HCT116 (cell line): ENCODE measurements at regions not wholly inside any gene's neighbourhood (a gene's known extent, or its start where the extent isn't known, plus 50 kb on each side); places are given as distances from the start of the nearest gene placed in this dataset.

ENCODE experiments used
- ATAC-seq: fragments of 200-7000 bp; cut with Tn5 transposase; 2 replicates; pipeline ENCODE4 v1.9.1; 2020; ENCODE audit warnings: mild to moderate bottlenecking, moderate library complexity
- BruUV-seq: library from RNA; stranded (reverse); fragments of 400-500 nt; replicated peaks from 2 replicates; lab custom pipeline; 2021; lab: Mats Ljungman, UMichigan
- CTCF ChIA-PET: fragments of 300-600 bp; sonication (Branson Sonifier 250); formaldehyde crosslinking; loops from one replicate; lab custom pipeline; 2021; ENCODE audit warnings: antibody characterized with exemption; lab: Charles Lee
- POLR2A ChIA-PET: fragments of 300-600, 350-600 bp; sonication (Branson Sonifier 250); formaldehyde crosslinking; loops from one replicate; lab custom pipeline; 2021; ENCODE audit warnings: antibody characterized with exemption; lab: Charles Lee
- RAD21 ChIA-PET, 2 experiments: fragments of 300-600 bp; sonication (Branson Sonifier 250); formaldehyde crosslinking; loops; one replicate each; lab custom pipeline; 2023; ENCODE audit warnings: low total read pairs in 2 of 2; ENCODE audit not compliant: uncharacterized antibody in 2 of 2, unreplicated experiment in 2 of 2, low non-redundant PET in 1 of 2; lab: Charles Lee
- DNase-seq: peaks from one replicate; pipeline ENCODE4 v3.0.0-alpha.2; 2010; ENCODE audit warnings: low read depth, low spot score
- H2AFZ ChIP-seq: fragments of 200-600 bp; shearing (Covaris generic), sonication (generic); 2 replicates; pipeline ENCODE4 v1.6.1; 2017; ENCODE audit warnings: low read depth, mixed run types, mixed read lengths, antibody characterized with exemption, low read length; ENCODE audit not compliant: poor library complexity, severe bottlenecking
- H3K27ac ChIP-seq: 2 replicates; pipeline ENCODE4 v1.5.1; 2012; ENCODE audit warnings: low read depth, low read length
- H3K27me3 ChIP-seq: fragments of 200-600 bp; sonication (generic); 2 replicates; pipeline ENCODE4 v1.6.1; 2016; ENCODE audit warnings: mixed run types, low read length, mixed read lengths; ENCODE audit not compliant: insufficient read depth
- H3K36me3 ChIP-seq, 2 experiments: fragments of 200-500 bp in 1 of 2; fragments of 200-600 bp in 1 of 2; sonication (Bioruptor generic) in 1 of 2; sonication (generic) in 1 of 2; 2 replicates each; pipeline versions ENCODE4 v1.5.1 to v1.6.1; 2014 to 2016; ENCODE audit warnings: low read length in 2 of 2, inconsistent platforms in 1 of 2, mixed read lengths in 1 of 2, mixed run types in 1 of 2; ENCODE audit not compliant: insufficient read depth in 2 of 2, control insufficient read depth in 1 of 2
- H3K4me1 ChIP-seq, 2 experiments: fragments of 200-600 bp in 1 of 2; sonication (generic) in 1 of 2; 2 replicates each; pipeline versions ENCODE4 v1.5.1 to v1.6.1; 2012 to 2017; ENCODE audit warnings: low read length in 2 of 2, inconsistent platforms in 1 of 2, mild to moderate bottlenecking in 1 of 2, mixed read lengths in 1 of 2, mixed run types in 1 of 2, moderate library complexity in 1 of 2; ENCODE audit not compliant: insufficient read depth in 2 of 2, control insufficient read depth in 1 of 2
- H3K4me2 ChIP-seq: fragments of 200-600 bp; sonication (generic); 2 replicates; pipeline ENCODE4 v1.6.1; 2017; ENCODE audit warnings: mixed run types, low read length, mixed read lengths
- H3K4me3 ChIP-seq, 2 experiments: fragments of 200-600 bp in 1 of 2; sonication (generic) in 1 of 2; replicated peaks in 1 of 2; 2 replicates each; pipeline ENCODE4 v1.5.1; 2011 to 2016; ENCODE audit warnings: low read length in 2 of 2, control low read depth in 1 of 2, low read depth in 1 of 2, mild to moderate bottlenecking in 1 of 2, mixed read lengths in 1 of 2, mixed run types in 1 of 2
- H3K79me2 ChIP-seq: fragments of 200-600 bp; sonication (generic); 2 replicates; pipeline ENCODE4 v1.6.1; 2017; ENCODE audit warnings: mild to moderate bottlenecking, mixed run types, low read length, moderate library complexity, mixed read lengths; ENCODE audit not compliant: insufficient read depth
- H3K9ac ChIP-seq: fragments of 200-600 bp; sonication (generic); 2 replicates; pipeline ENCODE4 v1.6.1; 2016; ENCODE audit warnings: low read length, mixed read lengths
- H3K9me2 ChIP-seq: fragments of 200-600 bp; sonication (generic), shearing (Covaris generic); 2 replicates; pipeline ENCODE4 v1.6.1; 2017; ENCODE audit warnings: mixed run types, mild to moderate bottlenecking, moderate library complexity; ENCODE audit not compliant: insufficient read depth
- H3K9me3 ChIP-seq, 2 experiments: fragments of 200-500 bp in 1 of 2; fragments of 200-600 bp in 1 of 2; sonication (Bioruptor generic) in 1 of 2; sonication (generic) in 1 of 2; 2 replicates each; pipeline ENCODE4 v1.6.1; 2014 to 2017; ENCODE audit warnings: low read length in 2 of 2, mixed read lengths in 2 of 2, inconsistent platforms in 1 of 2, low read depth in 1 of 2, mild to moderate bottlenecking in 1 of 2, mixed run types in 1 of 2, moderate library complexity in 1 of 2; ENCODE audit not compliant: control insufficient read depth in 1 of 2, insufficient read depth in 1 of 2
- H4K20me1 ChIP-seq: fragments of 200-600 bp; sonication (generic), shearing (Covaris generic); 2 replicates; pipeline ENCODE4 v1.6.1; 2017; ENCODE audit warnings: mixed run types, mild to moderate bottlenecking, moderate library complexity; ENCODE audit not compliant: insufficient read depth
- CBX3 ChIP-seq: IDR thresholded peaks from 2 replicates; pipeline ENCODE4 v1.6.1; 2012; ENCODE audit warnings: low read depth
- CEBPB ChIP-seq: IDR thresholded peaks from 2 replicates; pipeline ENCODE4 v1.6.1; 2012; ENCODE audit warnings: low read depth
- CTCF ChIP-seq, 3 experiments: fragments of 200-600 bp in 1 of 3; sonication (generic) in 1 of 3; IDR thresholded peaks in 2 of 3; conservative IDR thresholded peaks in 1 of 3; 2 replicates each; pipeline ENCODE4 v1.5.1; 2012 to 2017; ENCODE audit warnings: low read depth in 2 of 3, low read length in 2 of 3, antibody characterized with exemption in 1 of 3, borderline replicate concordance in 1 of 3, control low read depth in 1 of 3, mild to moderate bottlenecking in 1 of 3, mixed read lengths in 1 of 3, mixed run types in 1 of 3, moderate library complexity in 1 of 3; ENCODE audit not compliant: insufficient read depth in 1 of 3
- EGR1 ChIP-seq: IDR thresholded peaks from 2 replicates; pipeline ENCODE4 v1.6.1; 2012; ENCODE audit warnings: low read depth
- ELF1 ChIP-seq: IDR thresholded peaks from 2 replicates; pipeline ENCODE4 v1.6.1; 2012; ENCODE audit warnings: low read depth, borderline replicate concordance
- EZH2 ChIP-seq: fragments of 200-600 bp; sonication (generic); IDR thresholded peaks from 2 replicates; pipeline ENCODE4 v1.6.1; 2017; ENCODE audit warnings: antibody characterized with exemption, mixed run types
- EZH2phosphoT487 ChIP-seq: fragments of 200-600 bp; IDR thresholded peaks from 2 replicates; pipeline ENCODE4 v1.6.1; 2018; ENCODE audit warnings: antibody characterized with exemption, borderline replicate concordance
- FOSL1 ChIP-seq: IDR thresholded peaks from 2 replicates; pipeline ENCODE4 v1.6.1; 2012; ENCODE audit warnings: low read depth
- JUND ChIP-seq: IDR thresholded peaks from 2 replicates; pipeline ENCODE4 v1.6.1; 2012
- POLR2A ChIP-seq: IDR thresholded peaks from 2 replicates; pipeline ENCODE4 v1.7.0; 2011; ENCODE audit warnings: borderline replicate concordance; ENCODE audit not compliant: insufficient read depth, insufficient read length; ENCODE audit errors: extremely low read depth
- POLR2AphosphoS5 ChIP-seq: IDR thresholded peaks from 2 replicates; pipeline ENCODE4 v1.6.1; 2011; ENCODE audit warnings: mild to moderate bottlenecking, low read depth, low read length, moderate library complexity
- RAD21 ChIP-seq: IDR thresholded peaks from 2 replicates; pipeline ENCODE4 v1.6.1; 2012; ENCODE audit warnings: low read depth, mild to moderate bottlenecking
- REST ChIP-seq: IDR thresholded peaks from 2 replicates; pipeline ENCODE4 v1.6.1; 2012; ENCODE audit warnings: low read depth
- SIN3A ChIP-seq: IDR thresholded peaks from 2 replicates; pipeline ENCODE4 v1.6.1; 2012; ENCODE audit warnings: low read depth
- SP1 ChIP-seq: IDR thresholded peaks from 2 replicates; pipeline ENCODE4 v1.6.1; 2012; ENCODE audit warnings: low read depth
- SRF ChIP-seq: IDR thresholded peaks from 2 replicates; pipeline ENCODE4 v1.6.1; 2012; ENCODE audit warnings: low read depth
- TCF7L2 ChIP-seq: IDR thresholded peaks from 2 replicates; pipeline ENCODE4 v1.7.0; 2011; ENCODE audit warnings: borderline replicate concordance, inconsistent platforms; ENCODE audit not compliant: insufficient read depth, insufficient read length; ENCODE audit errors: extremely low read depth
- YY1 ChIP-seq: IDR thresholded peaks from 2 replicates; pipeline ENCODE4 v1.6.1; 2011; ENCODE audit warnings: low read length, low read depth, moderate library complexity, mild to moderate bottlenecking; ENCODE audit not compliant: insufficient replicate concordance; ENCODE audit errors: extremely low read depth
- ZBTB33 ChIP-seq: IDR thresholded peaks from 2 replicates; pipeline ENCODE4 v1.6.1; 2011; ENCODE audit warnings: mild to moderate bottlenecking, low read length, moderate library complexity; ENCODE audit not compliant: insufficient replicate concordance; ENCODE audit errors: extremely low read depth
- ZNF274 ChIP-seq: fragments of 200-500 bp; sonication (Bioruptor generic); IDR thresholded peaks from 2 replicates; pipeline ENCODE4 v1.6.1; 2014; ENCODE audit warnings: mild to moderate bottlenecking, low read depth, low read length, inconsistent platforms
- intact Hi-C: fragments of 100-400 bp; cut with micrococcal nuclease; formaldehyde crosslinking; loops from 2 replicates; pipeline ENCODE4 v1.10.0; 2022

GRCh38 chr2:56133931-56134629 is 49.7 kb upstream of the CCDC85A start:
- ChIA-PET RAD21 (no interaction called here), CTCF (no interaction called here), POLR2A (no interaction called here)
- no peaks in the 10 kb centered on the region for H3K4me1 ChIP-seq
- no peak overlapping the region for H2AFZ ChIP-seq
- no TSS peak for BruUV-seq
- no peaks in the 10 kb centered on the region for H3K9me2 ChIP-seq
- TF ChIP-seq TCF7L2 (no peak), SRF (no peak), CTCF (IDR thresholded peaks at IDR 0.05 in 2 of 3, conservative IDR thresholded peaks at IDR 0.05 in 1 of 3; ENCODE audit: borderline replicate concordance in 1 of 3, insufficient read depth in 1 of 3, low read depth in 2 of 3, low read length in 2 of 3) (no peak), ZBTB33 (no peak), POLR2A (no peak), YY1 (no peak), SIN3A (no peak), EZH2phosphoT487 (no peak), EZH2 (no peak), REST (no peak), CBX3 (no peak), FOSL1 (no peak), SP1 (no peak), CEBPB (no peak), ZNF274 (no peak), RAD21 (no peak), JUND (no peak), EGR1 (no peak), ELF1 (no peak), POLR2AphosphoS5 (no peak)
- H3K9ac ChIP-seq = no peak overlapping the region
- no peak overlapping the region for H3K4me2 ChIP-seq
- H3K36me3 ChIP-seq = no peaks in the 10 kb centered on the region
- no peaks in the 10 kb centered on the region for H4K20me1 ChIP-seq
- no peak overlapping the region for H3K27ac ChIP-seq
- H3K27me3 ChIP-seq = no peaks in the 10 kb centered on the region
- DNase-seq = no peak
- H3K4me3 ChIP-seq = no peak overlapping the region
- intact Hi-C loops = loop anchor here (2.0 to 5.0 kb wide), 4 partner anchors 127 to 1383 kb away; no protein-coding TSS in a partner anchor
- ATAC-seq = no peak
- H3K79me2 ChIP-seq = no peaks in the 10 kb centered on the region
- H3K9me3 ChIP-seq = no peaks in the 10 kb centered on the region
